Transverse colon (tissue), 4 donors: ENCODE measurements at regions not wholly inside any gene's neighbourhood (a gene's known extent, or its start where the extent isn't known, plus 50 kb on each side); places are given as distances from the start of the nearest gene placed in this dataset.

Experiments used
- POLR2AphosphoS5 ChIP-seq, 3 donors: sonication (generic); formaldehyde crosslinking; IDR thresholded peaks; one replicate each; pipeline ENCODE4 v1.6.1; 2016; ENCODE audit warnings: antibody characterized with exemption in 3 of 3
- TF ChIP-seq, protein P1 (sequence below), 5 experiments: fragments of 200-600 bp in 3 of 5; fragments of 450-650 bp in 2 of 5; sonication (generic) in 3 of 5; IDR thresholded peaks; 1 replicate in 2 of 5; 2 replicates in 3 of 5; pipeline ENCODE4 v1.5.1; 2016 to 2017; ENCODE audit warnings: antibody characterized with exemption in 5 of 5, inconsistent platforms in 3 of 5, mild to moderate bottlenecking in 2 of 5, moderate library complexity in 1 of 5

DNA sequence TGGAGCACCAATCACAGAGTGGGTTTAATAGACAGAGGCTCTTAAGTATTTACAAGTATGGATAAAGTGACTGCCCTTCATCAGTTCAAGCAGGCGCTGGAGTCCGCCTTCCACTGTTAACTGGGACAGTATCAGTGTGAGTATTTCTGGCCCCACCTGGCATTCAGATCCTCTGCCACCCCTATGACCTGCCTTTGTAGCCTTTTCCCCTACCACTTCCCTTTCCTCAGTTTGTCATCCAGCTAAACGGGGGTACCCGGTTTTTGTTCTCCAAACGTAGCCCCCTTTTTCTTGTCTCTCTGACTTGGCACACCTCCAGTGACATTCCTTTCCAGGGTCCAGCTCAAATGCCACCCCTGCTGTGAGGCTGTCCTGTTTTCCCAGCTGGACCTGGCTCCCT is 134.4 kb downstream of the SNX10 start:
- TF ChIP-seq, protein P1, sequence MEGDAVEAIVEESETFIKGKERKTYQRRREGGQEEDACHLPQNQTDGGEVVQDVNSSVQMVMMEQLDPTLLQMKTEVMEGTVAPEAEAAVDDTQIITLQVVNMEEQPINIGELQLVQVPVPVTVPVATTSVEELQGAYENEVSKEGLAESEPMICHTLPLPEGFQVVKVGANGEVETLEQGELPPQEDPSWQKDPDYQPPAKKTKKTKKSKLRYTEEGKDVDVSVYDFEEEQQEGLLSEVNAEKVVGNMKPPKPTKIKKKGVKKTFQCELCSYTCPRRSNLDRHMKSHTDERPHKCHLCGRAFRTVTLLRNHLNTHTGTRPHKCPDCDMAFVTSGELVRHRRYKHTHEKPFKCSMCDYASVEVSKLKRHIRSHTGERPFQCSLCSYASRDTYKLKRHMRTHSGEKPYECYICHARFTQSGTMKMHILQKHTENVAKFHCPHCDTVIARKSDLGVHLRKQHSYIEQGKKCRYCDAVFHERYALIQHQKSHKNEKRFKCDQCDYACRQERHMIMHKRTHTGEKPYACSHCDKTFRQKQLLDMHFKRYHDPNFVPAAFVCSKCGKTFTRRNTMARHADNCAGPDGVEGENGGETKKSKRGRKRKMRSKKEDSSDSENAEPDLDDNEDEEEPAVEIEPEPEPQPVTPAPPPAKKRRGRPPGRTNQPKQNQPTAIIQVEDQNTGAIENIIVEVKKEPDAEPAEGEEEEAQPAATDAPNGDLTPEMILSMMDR (IDR thresholded peaks at IDR 0.05) = no peak
- no peak for TF ChIP-seq POLR2AphosphoS5 (IDR thresholded peaks at IDR 0.05)
